Neural cell (in vitro differentiated cells): ENCODE measurements at regions not wholly inside any gene's neighbourhood (a gene's known extent, or its start where the extent isn't known, plus 50 kb on each side); places are given as distances from the start of the nearest gene placed in this dataset.

Source experiments
- EP300 ChIP-seq: fragments of 450-650 bp; conservative IDR thresholded peaks from 2 replicates; pipeline ENCODE4 v1.6.1; 2014; ENCODE audit warnings: antibody characterized with exemption, mild to moderate bottlenecking, moderate library complexity; ENCODE audit not compliant: poor library complexity, severe bottlenecking
- EZH2 ChIP-seq: fragments of 200-600, 300-800 bp; shearing (Covaris generic), sonication (generic); IDR thresholded peaks from 2 replicates; pipeline ENCODE4 v1.6.1; 2014; ENCODE audit warnings: antibody characterized with exemption, low read length, borderline replicate concordance, mild to moderate bottlenecking; ENCODE audit not compliant: insufficient read depth, poor library complexity, severe bottlenecking
- RAD21 ChIP-seq: fragments of 450-650 bp; conservative IDR thresholded peaks from 2 replicates; pipeline ENCODE4 v1.6.1; 2014; ENCODE audit warnings: antibody characterized with exemption, mild to moderate bottlenecking, moderate library complexity
- SMC3 ChIP-seq: fragments of 450-650 bp; conservative IDR thresholded peaks from 2 replicates; pipeline ENCODE4 v1.6.1; 2014; ENCODE audit warnings: antibody characterized with exemption, mild to moderate bottlenecking, moderate library complexity; ENCODE audit not compliant: poor library complexity
- TF ChIP-seq, protein P1 (sequence below): IDR thresholded peaks from 2 replicates; pipeline ENCODE4 v1.6.1; 2012; ENCODE audit warnings: borderline replicate concordance
- TF ChIP-seq, protein P2 (sequence below): fragments of 450-650 bp; IDR thresholded peaks from 2 replicates; pipeline ENCODE4 v1.5.1; 2014; ENCODE audit warnings: antibody characterized with exemption, mild to moderate bottlenecking, moderate library complexity; ENCODE audit not compliant: poor library complexity, severe bottlenecking

DNA sequence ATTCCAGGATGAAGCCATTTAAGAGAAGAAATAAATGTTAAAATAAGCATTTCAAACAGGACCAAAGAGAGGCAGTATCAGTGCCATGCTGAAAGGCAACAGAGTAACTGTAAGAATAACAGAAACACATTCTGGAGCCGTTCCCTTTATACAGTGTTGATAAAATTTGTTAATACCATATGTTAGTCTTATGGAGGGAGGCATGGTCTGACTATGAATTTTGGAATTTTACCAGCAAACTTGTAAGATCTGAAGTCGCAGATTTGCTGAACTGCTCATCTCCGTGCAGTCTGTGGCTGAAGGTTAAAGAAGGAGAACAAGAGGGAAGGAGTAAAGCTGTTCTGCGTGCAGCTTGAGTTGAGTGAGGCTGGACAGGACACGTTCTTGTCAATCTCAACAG is 508.4 kb downstream of the NFIB start:
- TF ChIP-seq RAD21 (no peak), EP300 (no peak), EZH2 (no peak), SMC3 (no peak)
- TF ChIP-seq, protein P1, sequence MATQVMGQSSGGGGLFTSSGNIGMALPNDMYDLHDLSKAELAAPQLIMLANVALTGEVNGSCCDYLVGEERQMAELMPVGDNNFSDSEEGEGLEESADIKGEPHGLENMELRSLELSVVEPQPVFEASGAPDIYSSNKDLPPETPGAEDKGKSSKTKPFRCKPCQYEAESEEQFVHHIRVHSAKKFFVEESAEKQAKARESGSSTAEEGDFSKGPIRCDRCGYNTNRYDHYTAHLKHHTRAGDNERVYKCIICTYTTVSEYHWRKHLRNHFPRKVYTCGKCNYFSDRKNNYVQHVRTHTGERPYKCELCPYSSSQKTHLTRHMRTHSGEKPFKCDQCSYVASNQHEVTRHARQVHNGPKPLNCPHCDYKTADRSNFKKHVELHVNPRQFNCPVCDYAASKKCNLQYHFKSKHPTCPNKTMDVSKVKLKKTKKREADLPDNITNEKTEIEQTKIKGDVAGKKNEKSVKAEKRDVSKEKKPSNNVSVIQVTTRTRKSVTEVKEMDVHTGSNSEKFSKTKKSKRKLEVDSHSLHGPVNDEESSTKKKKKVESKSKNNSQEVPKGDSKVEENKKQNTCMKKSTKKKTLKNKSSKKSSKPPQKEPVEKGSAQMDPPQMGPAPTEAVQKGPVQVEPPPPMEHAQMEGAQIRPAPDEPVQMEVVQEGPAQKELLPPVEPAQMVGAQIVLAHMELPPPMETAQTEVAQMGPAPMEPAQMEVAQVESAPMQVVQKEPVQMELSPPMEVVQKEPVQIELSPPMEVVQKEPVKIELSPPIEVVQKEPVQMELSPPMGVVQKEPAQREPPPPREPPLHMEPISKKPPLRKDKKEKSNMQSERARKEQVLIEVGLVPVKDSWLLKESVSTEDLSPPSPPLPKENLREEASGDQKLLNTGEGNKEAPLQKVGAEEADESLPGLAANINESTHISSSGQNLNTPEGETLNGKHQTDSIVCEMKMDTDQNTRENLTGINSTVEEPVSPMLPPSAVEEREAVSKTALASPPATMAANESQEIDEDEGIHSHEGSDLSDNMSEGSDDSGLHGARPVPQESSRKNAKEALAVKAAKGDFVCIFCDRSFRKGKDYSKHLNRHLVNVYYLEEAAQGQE: no peak
- TF ChIP-seq, protein P2, sequence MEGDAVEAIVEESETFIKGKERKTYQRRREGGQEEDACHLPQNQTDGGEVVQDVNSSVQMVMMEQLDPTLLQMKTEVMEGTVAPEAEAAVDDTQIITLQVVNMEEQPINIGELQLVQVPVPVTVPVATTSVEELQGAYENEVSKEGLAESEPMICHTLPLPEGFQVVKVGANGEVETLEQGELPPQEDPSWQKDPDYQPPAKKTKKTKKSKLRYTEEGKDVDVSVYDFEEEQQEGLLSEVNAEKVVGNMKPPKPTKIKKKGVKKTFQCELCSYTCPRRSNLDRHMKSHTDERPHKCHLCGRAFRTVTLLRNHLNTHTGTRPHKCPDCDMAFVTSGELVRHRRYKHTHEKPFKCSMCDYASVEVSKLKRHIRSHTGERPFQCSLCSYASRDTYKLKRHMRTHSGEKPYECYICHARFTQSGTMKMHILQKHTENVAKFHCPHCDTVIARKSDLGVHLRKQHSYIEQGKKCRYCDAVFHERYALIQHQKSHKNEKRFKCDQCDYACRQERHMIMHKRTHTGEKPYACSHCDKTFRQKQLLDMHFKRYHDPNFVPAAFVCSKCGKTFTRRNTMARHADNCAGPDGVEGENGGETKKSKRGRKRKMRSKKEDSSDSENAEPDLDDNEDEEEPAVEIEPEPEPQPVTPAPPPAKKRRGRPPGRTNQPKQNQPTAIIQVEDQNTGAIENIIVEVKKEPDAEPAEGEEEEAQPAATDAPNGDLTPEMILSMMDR: no peak
